Hepatocyte (in vitro differentiated cells): ENCODE measurements at regions not wholly inside any gene's neighbourhood (a gene's known extent, or its start where the extent isn't known, plus 50 kb on each side); places are given as distances from the start of the nearest gene placed in this dataset.
A peak's percentile ranks its signal among the peaks of the same experiment; 100 is the strongest.

Experiments
- EZH2 ChIP-seq: fragments of 200-600 bp; sonication (generic); IDR thresholded peaks from 2 replicates; pipeline ENCODE4 v1.6.1; 2016; ENCODE audit warnings: antibody characterized with exemption, mild to moderate bottlenecking, borderline replicate concordance
- EZH2phosphoT487 ChIP-seq: fragments of 200-600 bp; sonication (generic); IDR thresholded peaks from one replicate; pipeline ENCODE4 v1.6.1; 2018; ENCODE audit warnings: antibody characterized with exemption, mild to moderate bottlenecking, low read depth, moderate library complexity; ENCODE audit not compliant: unreplicated experiment, severe bottlenecking
- TF ChIP-seq, protein P1 (sequence below): fragments of 200-600 bp; sonication (generic); IDR thresholded peaks from 2 replicates; pipeline ENCODE4 v1.5.1; 2016; ENCODE audit warnings: antibody characterized with exemption, mild to moderate bottlenecking; ENCODE audit not compliant: poor library complexity

- TF ChIP-seq, protein P1, sequence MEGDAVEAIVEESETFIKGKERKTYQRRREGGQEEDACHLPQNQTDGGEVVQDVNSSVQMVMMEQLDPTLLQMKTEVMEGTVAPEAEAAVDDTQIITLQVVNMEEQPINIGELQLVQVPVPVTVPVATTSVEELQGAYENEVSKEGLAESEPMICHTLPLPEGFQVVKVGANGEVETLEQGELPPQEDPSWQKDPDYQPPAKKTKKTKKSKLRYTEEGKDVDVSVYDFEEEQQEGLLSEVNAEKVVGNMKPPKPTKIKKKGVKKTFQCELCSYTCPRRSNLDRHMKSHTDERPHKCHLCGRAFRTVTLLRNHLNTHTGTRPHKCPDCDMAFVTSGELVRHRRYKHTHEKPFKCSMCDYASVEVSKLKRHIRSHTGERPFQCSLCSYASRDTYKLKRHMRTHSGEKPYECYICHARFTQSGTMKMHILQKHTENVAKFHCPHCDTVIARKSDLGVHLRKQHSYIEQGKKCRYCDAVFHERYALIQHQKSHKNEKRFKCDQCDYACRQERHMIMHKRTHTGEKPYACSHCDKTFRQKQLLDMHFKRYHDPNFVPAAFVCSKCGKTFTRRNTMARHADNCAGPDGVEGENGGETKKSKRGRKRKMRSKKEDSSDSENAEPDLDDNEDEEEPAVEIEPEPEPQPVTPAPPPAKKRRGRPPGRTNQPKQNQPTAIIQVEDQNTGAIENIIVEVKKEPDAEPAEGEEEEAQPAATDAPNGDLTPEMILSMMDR = peak; percentile 20
- no peak for TF ChIP-seq EZH2
- no peak for TF ChIP-seq EZH2phosphoT487
These were observed 126.1 kb downstream of the BRD1 start for GRCh38 chr22:49701380-49702067.
